ENCODE measurements at regions not wholly inside any gene's neighbourhood (a gene's known extent, or its start where the extent isn't known, plus 50 kb on each side); places are given as distances from the start of the nearest gene placed in this dataset.

GRCh38 chr2:77797088-77797487, 274.9 kb upstream of the LRRTM4 start:
- no peak for TF ChIP-seq POLR2AphosphoS5 (IDR thresholded peaks at IDR 0.05; ENCODE audit: low read depth)
- TF ChIP-seq REST (IDR thresholded peaks at IDR 0.05; ENCODE audit: insufficient replicate concordance, low read depth), result no peak
- no peak for TF ChIP-seq GABPA (IDR thresholded peaks at IDR 0.05; ENCODE audit: low read depth)
- TF ChIP-seq SPI1 (IDR thresholded peaks at IDR 0.05; ENCODE audit: borderline replicate concordance, low read depth), result no peak
- no peak for TF ChIP-seq CTCF (IDR thresholded peaks at IDR 0.05; ENCODE audit: insufficient read depth, low read length)
- Histone ChIP-seq H3K27me3 (ENCODE audit: insufficient read depth, poor library complexity, severe bottlenecking) (no peaks in the 10 kb centered on the region), H3K27ac (replicated peaks) (no peak overlapping the region), H3K4me3 (replicated peaks; ENCODE audit: insufficient read depth, low read length) (no peak overlapping the region)
- DNase-seq (ENCODE audit: low read depth in 1 of 2, low spot score in 1 of 2), result no peak

- no peak overlapping the region for H3K4me3 ChIP-seq (replicated peaks; ENCODE audit: insufficient read depth, low read length)
- no peak for DNase-seq (ENCODE audit: low read depth in 1 of 2, low spot score in 1 of 2)
- H3K27me3 ChIP-seq (ENCODE audit: insufficient read depth, poor library complexity, severe bottlenecking), result no peaks in the 10 kb centered on the region
- TF ChIP-seq SPI1 (IDR thresholded peaks at IDR 0.05; ENCODE audit: borderline replicate concordance, low read depth) (no peak), GABPA (IDR thresholded peaks at IDR 0.05; ENCODE audit: low read depth) (no peak), POLR2AphosphoS5 (IDR thresholded peaks at IDR 0.05; ENCODE audit: low read depth) (no peak), CTCF (IDR thresholded peaks at IDR 0.05; ENCODE audit: insufficient read depth, low read length) (no peak), REST (IDR thresholded peaks at IDR 0.05; ENCODE audit: insufficient replicate concordance, low read depth) (no peak)
- H3K27ac ChIP-seq (replicated peaks), result no peak overlapping the region
These were observed 278.2 kb upstream of the LRRTM4 start for GRCh38 chr2:77800410-77800809.

GRCh38 chr2:77807531-77808215, 285.5 kb upstream of the LRRTM4 start:
- Histone ChIP-seq H3K4me3 (replicated peaks; ENCODE audit: insufficient read depth, low read length) (no peak overlapping the region), H3K27me3 (ENCODE audit: insufficient read depth, poor library complexity, severe bottlenecking) (no peaks in the 10 kb centered on the region), H3K27ac (replicated peaks) (no peak overlapping the region)
- TF ChIP-seq SPI1 (IDR thresholded peaks at IDR 0.05; ENCODE audit: borderline replicate concordance, low read depth), result no peak
- TF ChIP-seq POLR2AphosphoS5 (IDR thresholded peaks at IDR 0.05; ENCODE audit: low read depth), result no peak
- no peak for TF ChIP-seq CTCF (IDR thresholded peaks at IDR 0.05; ENCODE audit: insufficient read depth, low read length)
- no peak for TF ChIP-seq REST (IDR thresholded peaks at IDR 0.05; ENCODE audit: insufficient replicate concordance, low read depth)
- TF ChIP-seq GABPA (IDR thresholded peaks at IDR 0.05; ENCODE audit: low read depth), result no peak
- DNase-seq (ENCODE audit: low read depth in 1 of 2, low spot score in 1 of 2), result no peak
